Muscle of leg (tissue), 3 donors: ENCODE measurements at regions not wholly inside any gene's neighbourhood (a gene's known extent, or its start where the extent isn't known, plus 50 kb on each side); places are given as distances from the start of the nearest gene placed in this dataset.

ENCODE experiments used
- DNase-seq: peaks from one replicate; pipeline ENCODE4 v3.0.0; 2013
- H3K27ac ChIP-seq: one replicate; pipeline ENCODE4 v1.5.1; 2013; ENCODE audit warnings: mild to moderate bottlenecking, low read length, control low read depth
- H3K27me3 ChIP-seq: one replicate; pipeline ENCODE4 v1.6.1; 2013; ENCODE audit warnings: low read length; ENCODE audit not compliant: control insufficient read depth, insufficient read depth
- H3K36me3 ChIP-seq: one replicate; pipeline ENCODE4 v1.6.1; 2013; ENCODE audit warnings: low read length; ENCODE audit not compliant: control insufficient read depth, insufficient read depth
- H3K4me1 ChIP-seq: one replicate; pipeline ENCODE4 v1.6.1; 2013; ENCODE audit warnings: low read length; ENCODE audit not compliant: control insufficient read depth, insufficient read depth
- H3K4me3 ChIP-seq: one replicate; pipeline ENCODE4 v1.5.1; 2013; ENCODE audit warnings: low read length, control low read depth
- H3K9me3 ChIP-seq: replicated peaks from 2 replicates; pipeline ENCODE4 v1.6.1; 2013; ENCODE audit warnings: low read depth, low read length; ENCODE audit not compliant: control insufficient read depth
- WGBS: methylation state at CpG from one replicate; pipeline ENCODE4 v1.1.5; 2013; ENCODE audit warnings: missing lambda C conversion rate; ENCODE audit not compliant: insufficient coverage; 5-methylcytosine and 5-hydroxymethylcytosine counted together

- Histone ChIP-seq H3K4me1 (no peaks in the 10 kb centered on the region), H3K4me3 (no peak overlapping the region), H3K27ac (no peak overlapping the region), H3K27me3 (no peaks in the 10 kb centered on the region), H3K36me3 (no peaks in the 10 kb centered on the region), H3K9me3 (no peaks in the 10 kb centered on the region)
- WGBS = no CpG with 5 or more reads among the region's 2 CpGs
- DNase-seq = no peak
Observed at GRCh38 chr4:116413222-116413621, 672.2 kb downstream of the TRAM1L1 start.

- H3K9me3 ChIP-seq = no peaks in the 10 kb centered on the region
- no peak for DNase-seq
- no peaks in the 10 kb centered on the region for H3K36me3 ChIP-seq
- no peaks in the 10 kb centered on the region for H3K27me3 ChIP-seq
- H3K4me3 ChIP-seq = no peak overlapping the region
- WGBS = 71% methylated on average over 1 of the region's 4 CpGs
- no peaks in the 10 kb centered on the region for H3K4me1 ChIP-seq
- no peak overlapping the region for H3K27ac ChIP-seq
Observed at GRCh38 chr4:116401293-116401692, 684.1 kb downstream of the TRAM1L1 start.

- DNase-seq = no peak
- H3K36me3 ChIP-seq = no peaks in the 10 kb centered on the region
- no peak overlapping the region for H3K27ac ChIP-seq
- no peaks in the 10 kb centered on the region for H3K9me3 ChIP-seq
- no peaks in the 10 kb centered on the region for H3K27me3 ChIP-seq
- no peaks in the 10 kb centered on the region for H3K4me1 ChIP-seq
- WGBS = no CpG with 5 or more reads among the region's 1 CpG
- H3K4me3 ChIP-seq = no peak overlapping the region
Observed at GRCh38 chr4:116400480-116400879, 684.9 kb downstream of the TRAM1L1 start.

GRCh38 chr4:116397714-116398113, 687.7 kb downstream of the TRAM1L1 start:
- no peak for DNase-seq
- Histone ChIP-seq H3K4me1 (no peaks in the 10 kb centered on the region), H3K27ac (no peak overlapping the region), H3K27me3 (no peaks in the 10 kb centered on the region), H3K9me3 (no peaks in the 10 kb centered on the region), H3K4me3 (no peak overlapping the region), H3K36me3 (no peaks in the 10 kb centered on the region)
- no CpG with 5 or more reads among the region's 3 CpGs for WGBS

- Histone ChIP-seq H3K27me3 (no peaks in the 10 kb centered on the region), H3K4me1 (no peaks in the 10 kb centered on the region), H3K4me3 (no peak overlapping the region), H3K36me3 (no peaks in the 10 kb centered on the region), H3K27ac (no peak overlapping the region), H3K9me3 (no peaks in the 10 kb centered on the region)
- no peak for DNase-seq
Observed at GRCh38 chr4:116397291-116397690, 688.1 kb downstream of the TRAM1L1 start.

GRCh38 chr4:116395408-116395807, 690.0 kb downstream of the TRAM1L1 start:
- no peaks in the 10 kb centered on the region for H3K4me1 ChIP-seq
- no peaks in the 10 kb centered on the region for H3K9me3 ChIP-seq
- H3K27ac ChIP-seq = no peak overlapping the region
- WGBS = no CpG with 5 or more reads among the region's 3 CpGs
- H3K36me3 ChIP-seq = no peaks in the 10 kb centered on the region
- H3K4me3 ChIP-seq = no peak overlapping the region
- no peaks in the 10 kb centered on the region for H3K27me3 ChIP-seq
- DNase-seq = no peak

GRCh38 chr4:116391020-116391419, 694.4 kb downstream of the TRAM1L1 start:
- Histone ChIP-seq H3K27ac (no peak overlapping the region), H3K36me3 (no peaks in the 10 kb centered on the region), H3K27me3 (no peaks in the 10 kb centered on the region), H3K9me3 (no peaks in the 10 kb centered on the region), H3K4me3 (no peak overlapping the region), H3K4me1 (no peaks in the 10 kb centered on the region)
- WGBS = 40% methylated on average over 1 of the region's 2 CpGs
- DNase-seq = no peak

GRCh38 chr4:116389139-116389538, 696.2 kb downstream of the TRAM1L1 start:
- Histone ChIP-seq H3K36me3 (no peaks in the 10 kb centered on the region), H3K27me3 (no peaks in the 10 kb centered on the region), H3K27ac (no peak overlapping the region), H3K9me3 (no peaks in the 10 kb centered on the region), H3K4me3 (no peak overlapping the region), H3K4me1 (no peaks in the 10 kb centered on the region)
- DNase-seq = no peak
- WGBS = 67% methylated on average over 1 of the region's 2 CpGs

- H3K27me3 ChIP-seq = no peaks in the 10 kb centered on the region
- H3K4me1 ChIP-seq = no peaks in the 10 kb centered on the region
- no peak overlapping the region for H3K27ac ChIP-seq
- no peak for DNase-seq
- 56% methylated on average over 1 of the region's 2 CpGs for WGBS
- no peaks in the 10 kb centered on the region for H3K9me3 ChIP-seq
- H3K36me3 ChIP-seq = no peaks in the 10 kb centered on the region
- H3K4me3 ChIP-seq = no peak overlapping the region
Observed at GRCh38 chr4:116387937-116388474, 697.4 kb downstream of the TRAM1L1 start.

GRCh38 chr4:116386856-116387255, 698.5 kb downstream of the TRAM1L1 start:
- WGBS = no CpG with 5 or more reads among the region's 1 CpG
- Histone ChIP-seq H3K27me3 (no peaks in the 10 kb centered on the region), H3K36me3 (no peaks in the 10 kb centered on the region), H3K4me3 (no peak overlapping the region), H3K27ac (no peak overlapping the region), H3K4me1 (no peaks in the 10 kb centered on the region), H3K9me3 (no peaks in the 10 kb centered on the region)
- DNase-seq = no peak

- Histone ChIP-seq H3K9me3 (no peaks in the 10 kb centered on the region), H3K27ac (no peak overlapping the region), H3K36me3 (no peaks in the 10 kb centered on the region), H3K4me1 (no peaks in the 10 kb centered on the region), H3K27me3 (no peaks in the 10 kb centered on the region), H3K4me3 (no peak overlapping the region)
- no peak for DNase-seq
- no CpG with 5 or more reads among the region's 6 CpGs for WGBS
Observed at GRCh38 chr4:116385583-116385982, 699.8 kb downstream of the TRAM1L1 start.
